HUES6 (cell line): ENCODE measurements at regions not wholly inside any gene's neighbourhood (a gene's known extent, or its start where the extent isn't known, plus 50 kb on each side); places are given as distances from the start of the nearest gene placed in this dataset.

ENCODE experiments used
- H3K27ac ChIP-seq: 2 replicates; pipeline ENCODE4 v1.7.0; 2013; ENCODE audit warnings: low read depth, mild to moderate bottlenecking, low read length, inconsistent platforms
- H3K27me3 ChIP-seq: 2 replicates; pipeline ENCODE4 v1.6.1; 2013; ENCODE audit warnings: low read length; ENCODE audit not compliant: control insufficient read depth, insufficient read depth
- H3K36me3 ChIP-seq: 2 replicates; pipeline ENCODE4 v1.6.1; 2013; ENCODE audit warnings: low read length; ENCODE audit not compliant: control insufficient read depth, insufficient read depth
- H3K4me1 ChIP-seq: 2 replicates; pipeline ENCODE4 v1.6.1; 2013; ENCODE audit warnings: low read length; ENCODE audit not compliant: control insufficient read depth, insufficient read depth
- H3K4me3 ChIP-seq: 2 replicates; pipeline ENCODE4 v1.5.1; 2013; ENCODE audit warnings: low read depth, low read length
- H3K9ac ChIP-seq: one replicate; pipeline ENCODE4 v1.6.1; 2013; ENCODE audit warnings: mild to moderate bottlenecking, low read length
- H3K9me3 ChIP-seq: 2 replicates; pipeline ENCODE4 v1.6.1; 2013; ENCODE audit warnings: low read depth, low read length; ENCODE audit not compliant: control insufficient read depth, insufficient read depth

DNA sequence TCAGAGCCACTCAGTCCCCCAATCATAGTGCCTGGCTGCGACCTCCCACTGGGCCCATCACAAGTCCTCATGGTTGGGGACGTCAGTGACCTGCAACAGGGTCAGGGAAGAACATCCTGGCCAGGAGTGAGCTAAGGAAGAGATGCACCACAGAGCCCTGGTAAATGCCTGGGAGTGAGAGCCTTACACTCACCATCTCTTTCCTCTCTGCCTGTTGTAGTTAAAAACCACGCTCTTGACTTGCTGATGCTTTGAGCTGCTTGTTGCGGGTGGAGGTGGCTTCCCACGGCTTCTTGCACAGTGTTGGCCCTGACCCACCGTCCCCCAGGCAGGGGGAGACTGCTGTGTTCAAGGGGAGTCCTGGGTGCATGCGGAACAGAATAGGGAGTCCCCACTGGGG lies 91.1 kb upstream of the RGMA start:
- Histone ChIP-seq H3K36me3 (no peaks in the 10 kb centered on the region), H3K4me3 (no peak overlapping the region), H3K27ac (no peak overlapping the region), H3K9me3 (no peaks in the 10 kb centered on the region), H3K27me3 (0 out of 2 replicates have a peak, but pooled peaks cover 1% of the 10 kb centered on the region), H3K4me1 (peaks cover 30% of the 10 kb centered on the region), H3K9ac (no peak overlapping the region)

DNA sequence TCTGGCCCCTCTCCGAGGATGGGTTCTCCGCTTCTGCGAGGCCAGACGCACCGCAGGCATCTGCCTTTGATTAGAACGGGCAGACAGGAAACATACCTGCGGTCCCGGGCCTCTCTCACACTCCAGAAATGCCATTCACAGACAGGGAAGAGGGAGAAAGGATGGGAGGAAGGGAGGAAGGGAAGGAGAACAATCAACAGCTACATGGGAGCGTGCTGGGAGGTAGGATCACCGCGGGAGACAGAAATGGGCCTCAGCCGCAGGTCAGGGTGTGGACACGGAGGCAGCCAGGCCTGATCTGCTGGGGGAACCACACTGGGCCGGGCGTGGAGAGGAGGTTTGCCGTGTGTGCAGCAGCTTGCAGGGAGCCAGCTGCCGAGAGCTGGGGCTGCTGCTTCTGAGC lies 90.7 kb upstream of the RGMA start:
- H3K4me3 ChIP-seq, result no peak overlapping the region
- H3K27ac ChIP-seq, result no peak overlapping the region
- no peaks in the 10 kb centered on the region for H3K9me3 ChIP-seq

DNA sequence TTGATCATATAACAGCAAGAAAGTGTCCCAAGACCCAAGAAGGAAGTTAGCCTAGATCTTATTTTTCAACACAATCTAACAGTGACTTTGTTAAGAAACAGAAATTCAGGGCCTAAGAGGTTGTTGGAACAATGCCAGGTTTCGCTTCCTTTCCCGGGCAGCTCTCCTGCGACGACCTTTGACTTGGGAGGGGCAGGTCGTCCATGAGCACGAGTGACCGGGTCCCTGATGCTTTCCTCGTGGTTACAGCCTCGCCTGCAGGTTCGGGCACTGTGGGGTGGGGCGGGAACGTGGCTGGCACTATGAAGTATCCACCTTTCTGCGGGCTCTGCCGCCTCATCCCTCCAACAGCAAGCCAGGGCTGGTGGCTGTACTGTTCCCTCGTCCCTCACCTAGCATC lies 90.1 kb upstream of the RGMA start:
- Histone ChIP-seq H3K4me1 (peaks cover 30% of the 10 kb centered on the region), H3K9ac (no peak overlapping the region), H3K4me3 (no peak overlapping the region), H3K27ac (no peak overlapping the region), H3K27me3 (0 out of 2 replicates have a peak, but pooled peaks cover 3% of the 10 kb centered on the region), H3K36me3 (no peaks in the 10 kb centered on the region), H3K9me3 (0 out of 2 replicates have a peak, but pooled peaks cover 4% of the 10 kb centered on the region)

More for the DNA sequence above, 90.7 kb upstream of the RGMA start:
- no peaks in the 10 kb centered on the region for H3K36me3 ChIP-seq
- no peak overlapping the region for H3K9ac ChIP-seq
- H3K4me1 ChIP-seq, result peaks cover 30% of the 10 kb centered on the region
- 0 out of 2 replicates have a peak, but pooled peaks cover 3% of the 10 kb centered on the region for H3K27me3 ChIP-seq

DNA sequence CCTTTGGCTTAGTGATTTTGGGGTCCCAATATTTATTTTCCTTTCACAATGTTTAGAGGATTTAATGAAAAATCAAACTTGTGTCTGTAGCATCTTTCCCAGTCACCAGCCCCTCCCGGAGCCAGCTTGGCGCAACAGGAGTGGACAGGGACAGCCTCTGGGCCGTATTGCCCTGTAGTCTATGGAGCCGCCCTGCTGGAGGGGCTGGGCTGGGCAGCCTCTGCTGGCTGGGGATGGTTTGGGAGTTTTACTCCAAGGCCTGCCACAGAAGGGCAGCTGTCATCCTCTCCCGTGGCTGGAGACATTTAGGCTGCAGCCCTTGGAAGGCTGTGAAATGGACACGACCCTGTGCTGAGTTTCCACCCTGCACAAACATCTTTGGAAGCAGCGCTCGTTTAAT lies 89.4 kb upstream of the RGMA start:
- Histone ChIP-seq H3K9ac (no peak overlapping the region), H3K27me3 (0 out of 2 replicates have a peak, but pooled peaks cover 3% of the 10 kb centered on the region), H3K9me3 (peaks cover 9% of the 10 kb centered on the region; the same call in 1 of the 2 replicates)

DNA sequence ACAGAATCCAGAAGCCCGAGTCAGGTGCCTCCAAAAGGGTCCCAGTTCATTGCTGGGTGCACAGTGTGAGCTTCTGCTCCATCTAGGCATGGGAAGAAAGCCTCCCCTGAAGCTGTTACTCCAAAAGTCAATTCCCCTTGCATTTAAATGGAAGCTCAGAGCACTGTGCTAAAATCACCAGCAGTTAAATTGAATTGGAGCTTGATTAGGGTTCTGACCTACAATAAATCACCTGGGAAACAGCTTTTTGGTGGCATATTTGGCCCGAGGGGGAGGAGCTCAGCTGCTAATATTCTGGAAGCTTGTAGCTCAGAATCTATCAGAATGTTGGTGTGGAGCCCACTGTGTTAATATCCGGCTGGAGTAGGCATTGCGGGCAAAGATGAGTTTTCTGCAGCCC lies 87.1 kb upstream of the RGMA start:
- H3K27ac ChIP-seq, result no peak overlapping the region
- H3K27me3 ChIP-seq, result peaks cover 3% of the 10 kb centered on the region; the same call in 1 of the 2 replicates
- H3K9ac ChIP-seq, result no peak overlapping the region
- H3K4me3 ChIP-seq, result no peak overlapping the region
- peaks cover 16% of the 10 kb centered on the region; the same call in 1 of the 2 replicates for H3K9me3 ChIP-seq
- H3K36me3 ChIP-seq, result no peaks in the 10 kb centered on the region
- H3K4me1 ChIP-seq, result peaks cover 20% of the 10 kb centered on the region

More for the DNA sequence above, 89.4 kb upstream of the RGMA start:
- H3K27ac ChIP-seq, result no peak overlapping the region
- H3K36me3 ChIP-seq, result no peaks in the 10 kb centered on the region
- no peak overlapping the region for H3K4me3 ChIP-seq
- peaks cover 25% of the 10 kb centered on the region for H3K4me1 ChIP-seq

DNA sequence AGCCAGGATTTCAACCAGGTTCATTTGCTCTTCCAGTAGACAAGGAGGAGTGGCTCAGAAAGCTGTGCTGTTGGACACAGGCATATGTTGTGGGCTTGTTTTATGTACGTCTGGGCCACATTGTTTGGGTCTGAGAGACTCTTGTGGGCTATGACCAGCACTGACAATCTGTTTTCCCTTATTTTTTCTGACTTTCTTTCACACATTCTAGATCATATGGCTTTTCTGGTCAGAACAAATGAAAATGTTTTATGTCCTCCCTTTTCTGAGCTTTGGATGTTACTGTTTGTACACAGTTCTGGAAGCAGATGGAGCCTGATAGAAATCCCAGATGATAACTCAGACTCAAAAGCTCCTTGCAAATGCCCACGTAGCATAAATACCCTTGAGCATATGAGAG lies 85.8 kb upstream of the RGMA start:
- Histone ChIP-seq H3K4me1 (peaks cover 9% of the 10 kb centered on the region), H3K27ac (no peak overlapping the region), H3K9me3 (peaks cover 16% of the 10 kb centered on the region; the same call in 1 of the 2 replicates), H3K36me3 (no peaks in the 10 kb centered on the region), H3K9ac (no peak overlapping the region), H3K4me3 (no peak overlapping the region), H3K27me3 (peaks cover 3% of the 10 kb centered on the region; the same call in 1 of the 2 replicates)

DNA sequence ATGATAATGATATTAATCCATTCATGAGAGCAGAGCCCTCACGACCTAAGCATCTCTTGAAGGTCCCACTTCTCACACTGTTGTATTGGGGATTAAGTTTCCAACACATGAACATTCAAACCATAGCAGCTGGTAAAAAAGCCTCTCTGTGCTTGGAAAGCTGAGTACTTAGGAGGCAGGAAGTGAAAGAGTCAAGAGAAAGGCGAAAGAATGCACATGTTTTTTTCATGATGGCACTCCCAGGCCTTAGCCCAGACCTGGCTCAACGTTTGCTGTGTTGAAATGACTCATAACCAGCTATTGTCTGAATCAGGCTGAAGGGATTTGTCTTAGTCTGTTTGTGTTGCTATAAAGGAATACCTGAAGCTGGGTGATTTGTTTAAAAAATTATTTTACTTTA lies 84.4 kb upstream of the RGMA start:
- Histone ChIP-seq H3K4me3 (no peak overlapping the region), H3K9me3 (peaks cover 16% of the 10 kb centered on the region; the same call in 1 of the 2 replicates), H3K27me3 (peaks cover 3% of the 10 kb centered on the region; the same call in 1 of the 2 replicates), H3K27ac (no peak overlapping the region), H3K4me1 (no peaks in the 10 kb centered on the region), H3K9ac (no peak overlapping the region), H3K36me3 (no peaks in the 10 kb centered on the region)

DNA sequence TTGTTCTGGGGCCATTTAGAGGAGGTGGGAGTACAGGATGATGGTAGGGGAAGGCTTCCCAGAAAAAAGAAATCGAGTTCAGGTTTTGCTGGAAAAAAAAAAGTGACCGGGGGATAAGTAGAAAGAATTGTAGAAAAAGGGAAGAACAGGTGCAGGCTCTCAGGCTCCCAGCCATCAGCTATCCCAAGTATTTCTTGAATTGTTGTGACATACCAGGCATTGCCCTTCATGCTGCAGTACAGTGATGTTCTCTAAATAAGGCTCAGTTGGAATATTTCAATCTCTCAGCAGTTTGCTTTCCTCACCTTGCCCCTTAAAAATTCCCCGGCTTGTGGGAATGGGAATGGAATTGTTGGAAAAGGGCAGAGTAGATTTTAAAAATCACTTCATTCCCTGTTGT lies 82.5 kb upstream of the RGMA start:
- Histone ChIP-seq H3K9me3 (peaks cover 18% of the 10 kb centered on the region; the same call in 1 of the 2 replicates), H3K27me3 (peaks cover 5% of the 10 kb centered on the region; the same call in 1 of the 2 replicates), H3K4me1 (no peaks in the 10 kb centered on the region)

DNA sequence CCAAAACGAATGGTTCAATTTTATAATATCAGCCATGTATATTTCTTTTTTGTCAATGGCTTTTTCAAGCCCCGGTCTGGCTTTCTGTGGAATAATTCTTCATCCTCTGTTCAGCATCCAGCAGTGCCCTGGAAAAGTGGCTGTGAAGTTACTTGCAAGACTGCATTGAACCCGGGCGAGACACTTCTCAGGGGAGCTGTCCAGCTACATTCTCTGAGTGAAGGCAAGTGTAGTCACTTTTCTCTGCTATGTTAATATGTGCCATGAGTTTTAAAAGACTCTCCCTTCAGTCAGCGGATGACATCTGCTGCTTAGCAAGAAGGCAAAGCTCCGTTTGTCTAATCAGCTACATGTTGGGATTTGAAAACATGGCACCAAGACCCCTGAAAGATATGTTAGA lies 81.3 kb upstream of the RGMA start:
- H3K4me1 ChIP-seq, result no peaks in the 10 kb centered on the region
- H3K36me3 ChIP-seq, result no peaks in the 10 kb centered on the region
- no peak overlapping the region for H3K9ac ChIP-seq
- no peak overlapping the region for H3K27ac ChIP-seq
- H3K27me3 ChIP-seq, result peaks cover 5% of the 10 kb centered on the region; the same call in 1 of the 2 replicates
- no peak overlapping the region for H3K4me3 ChIP-seq
- peaks cover 18% of the 10 kb centered on the region; the same call in 1 of the 2 replicates for H3K9me3 ChIP-seq

More for the DNA sequence above, 82.5 kb upstream of the RGMA start:
- Histone ChIP-seq H3K4me3 (no peak overlapping the region), H3K27ac (no peak overlapping the region), H3K9ac (no peak overlapping the region), H3K36me3 (no peaks in the 10 kb centered on the region)

DNA sequence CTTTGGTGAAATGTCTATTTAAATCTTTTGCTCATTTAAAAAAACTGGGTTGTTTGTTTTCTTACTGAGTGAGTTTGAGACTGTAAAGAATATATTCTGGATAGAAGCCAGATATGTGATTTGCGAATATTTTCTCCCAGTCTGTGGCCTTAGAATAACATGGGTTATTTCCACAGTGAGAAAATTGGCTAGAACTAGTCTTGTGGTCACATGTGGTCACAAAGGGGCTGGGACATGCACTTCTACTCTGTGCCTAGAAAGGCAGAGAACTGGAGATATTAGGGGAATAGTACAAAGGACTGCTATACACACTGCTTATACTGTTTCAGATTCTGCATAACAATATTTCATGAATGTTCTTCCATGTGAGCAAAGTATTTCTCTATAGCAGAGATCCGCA lies 79.9 kb upstream of the RGMA start:
- H3K9ac ChIP-seq, result no peak overlapping the region

DNA sequence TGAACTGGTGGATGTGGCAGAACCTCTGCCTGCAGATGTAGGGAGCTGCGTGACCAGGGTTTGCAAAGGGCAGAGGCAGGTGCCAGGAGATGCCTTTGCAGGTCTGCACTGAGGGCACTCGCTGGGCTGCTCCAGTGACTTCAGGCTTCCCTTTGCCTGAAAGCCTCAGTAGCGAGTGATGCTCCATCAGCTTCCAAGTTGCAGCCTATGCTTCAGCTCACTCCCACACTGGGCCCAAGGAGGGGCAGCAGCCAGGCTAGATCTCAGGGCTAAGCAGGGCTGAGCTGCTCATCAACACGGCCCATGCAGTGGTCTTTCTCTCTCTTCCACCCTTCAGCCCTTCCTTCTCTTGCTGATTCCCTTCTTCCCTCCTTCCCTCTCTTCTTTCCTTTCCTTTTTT lies 78.3 kb upstream of the RGMA start:
- no peaks in the 10 kb centered on the region for H3K36me3 ChIP-seq
- H3K27me3 ChIP-seq, result peaks cover 2% of the 10 kb centered on the region; the same call in 1 of the 2 replicates
- no peak overlapping the region for H3K4me3 ChIP-seq
- peaks cover 2% of the 10 kb centered on the region; the same call in 1 of the 2 replicates for H3K9me3 ChIP-seq
- H3K9ac ChIP-seq, result no peak overlapping the region
- H3K27ac ChIP-seq, result no peak overlapping the region
- H3K4me1 ChIP-seq, result no peaks in the 10 kb centered on the region

More for the DNA sequence above, 79.9 kb upstream of the RGMA start:
- H3K4me3 ChIP-seq, result no peak overlapping the region
- no peak overlapping the region for H3K27ac ChIP-seq
- peaks cover 2% of the 10 kb centered on the region; the same call in 1 of the 2 replicates for H3K27me3 ChIP-seq
- H3K9me3 ChIP-seq, result peaks cover 12% of the 10 kb centered on the region; the same call in 1 of the 2 replicates
- no peaks in the 10 kb centered on the region for H3K36me3 ChIP-seq
- H3K4me1 ChIP-seq, result no peaks in the 10 kb centered on the region
